GM21360 (cell line): ENCODE measurements at regions not wholly inside any gene's neighbourhood (a gene's known extent, or its start where the extent isn't known, plus 50 kb on each side); places are given as distances from the start of the nearest gene placed in this dataset.
"Not testable (repeated sequence)": the region's sequence is repeated elsewhere in the genome, so short reads cannot be mapped to it uniquely, and the experiment has no call there.

Source experiments
- ATAC-seq: cut with Tn5 transposase; IDR thresholded peaks from one replicate; pipeline ENCODE4 v1.9.1; 2021; ENCODE audit warnings: mild to moderate bottlenecking, moderate library complexity; ENCODE audit not compliant: unreplicated experiment

DNA sequence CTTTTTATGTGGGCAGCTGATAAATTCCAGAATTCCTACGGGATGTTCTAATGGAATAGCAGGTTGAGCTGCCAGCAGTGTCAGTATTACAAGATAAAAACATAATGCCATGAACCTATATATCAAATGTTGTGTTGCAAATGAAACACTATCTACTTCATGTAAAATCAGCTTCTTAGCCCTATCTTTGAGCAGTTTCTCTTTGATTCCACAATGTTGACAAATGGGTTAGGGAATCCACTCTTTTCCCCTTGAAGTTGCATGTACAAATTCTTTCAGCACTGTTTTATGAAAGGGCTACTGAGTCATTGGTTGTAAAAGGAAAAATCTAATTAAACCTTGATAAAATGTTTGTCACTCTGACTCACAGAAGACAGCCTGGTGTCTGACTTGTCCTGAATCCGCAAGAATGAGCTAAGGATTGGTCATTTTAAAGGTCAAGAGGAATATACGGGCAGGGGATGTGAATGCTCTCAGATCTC, 950.6 kb upstream of the NUDT12 start:
- no peak for ATAC-seq

DNA sequence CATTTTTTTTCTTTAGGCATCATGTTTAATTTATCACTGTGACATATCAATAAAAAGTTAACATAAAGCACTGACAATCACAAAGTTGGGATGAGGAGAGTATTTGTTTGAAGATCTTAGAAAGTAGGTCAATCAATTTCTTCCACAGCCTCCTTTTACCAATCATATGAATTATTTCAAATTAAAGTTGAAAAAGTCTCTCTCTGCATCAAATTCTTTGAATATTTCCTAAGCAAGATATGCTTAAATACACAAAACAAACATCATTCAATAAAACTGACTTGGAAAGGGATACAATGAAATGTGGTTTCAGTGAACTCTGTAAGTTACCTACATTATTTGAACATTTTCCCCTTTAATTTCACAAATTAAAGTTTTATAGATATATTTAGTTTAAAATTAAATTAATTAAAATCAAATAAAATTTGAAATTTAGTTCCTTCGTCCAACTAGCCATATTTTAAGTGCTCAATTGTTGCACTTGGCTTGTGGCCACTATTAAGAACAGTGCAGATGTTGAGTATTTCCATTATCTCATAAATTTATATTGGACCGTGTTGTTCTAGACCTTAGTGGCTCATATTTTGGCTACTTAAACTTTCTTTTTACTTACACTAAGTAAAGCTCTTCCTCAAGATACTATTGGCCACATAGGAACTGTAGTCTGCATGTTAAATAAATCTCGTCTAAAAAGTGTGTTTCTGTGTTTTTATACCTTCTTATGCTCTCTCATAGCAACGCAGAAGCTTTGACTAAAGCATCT, 949.7 kb upstream of the NUDT12 start:
- no peak for ATAC-seq

DNA sequence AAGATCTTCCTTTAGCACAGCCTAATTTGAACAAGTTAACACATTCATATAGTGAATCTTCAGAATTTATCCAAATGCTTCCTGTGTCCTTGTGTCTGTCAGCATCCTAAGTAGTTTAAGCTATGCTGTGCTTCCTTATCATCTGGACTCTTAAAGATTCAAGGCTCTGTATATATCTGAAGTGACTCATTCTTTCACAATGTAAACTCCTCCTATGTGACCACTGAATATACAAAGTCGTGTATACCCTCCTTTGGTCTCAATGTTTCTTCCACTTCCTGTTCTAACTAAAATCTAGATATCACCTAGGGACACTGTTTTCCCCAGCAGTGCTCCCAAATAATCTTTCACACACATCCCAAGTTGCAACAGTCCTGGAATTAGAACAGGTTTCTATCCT, 935.7 kb upstream of the NUDT12 start:
- no peak for ATAC-seq

DNA sequence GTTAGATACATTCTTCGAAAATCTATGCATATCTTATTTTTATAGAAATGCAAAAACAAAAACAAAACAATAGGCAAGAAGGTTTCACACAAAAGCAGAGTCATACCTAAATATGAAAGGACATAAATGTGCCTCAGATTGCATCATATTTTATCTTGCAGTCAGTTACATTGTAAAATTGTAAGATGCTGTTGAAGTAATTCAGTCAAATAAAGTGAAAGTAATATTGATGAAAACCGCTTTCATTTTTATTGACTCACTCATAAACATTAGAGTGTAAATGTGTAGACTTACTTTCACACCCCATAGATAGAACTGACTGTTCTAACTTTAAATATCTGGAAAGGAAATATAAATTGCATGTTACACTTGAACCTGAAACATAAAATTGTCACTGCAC, 931.5 kb upstream of the NUDT12 start:
- no peak for ATAC-seq

DNA sequence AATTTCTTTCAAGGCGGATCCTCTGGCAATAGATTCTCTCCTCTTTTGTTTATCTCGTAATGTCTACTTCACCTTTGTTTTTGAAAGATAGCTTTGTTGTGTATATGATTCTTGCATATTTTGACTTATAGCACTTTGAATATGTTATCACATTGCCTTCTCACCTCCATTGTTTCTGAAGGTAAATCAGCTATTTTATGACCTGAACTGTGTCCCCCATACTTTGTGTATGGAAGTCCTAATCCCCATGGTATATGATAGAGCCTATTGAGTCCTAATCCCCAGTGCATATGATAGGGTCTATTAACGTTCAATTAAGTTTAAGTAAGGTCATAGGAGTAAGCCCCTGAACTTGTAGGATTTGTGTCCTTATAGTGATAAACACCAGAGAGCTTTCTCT, 910.2 kb upstream of the NUDT12 start:
- ATAC-seq, result no peak

DNA sequence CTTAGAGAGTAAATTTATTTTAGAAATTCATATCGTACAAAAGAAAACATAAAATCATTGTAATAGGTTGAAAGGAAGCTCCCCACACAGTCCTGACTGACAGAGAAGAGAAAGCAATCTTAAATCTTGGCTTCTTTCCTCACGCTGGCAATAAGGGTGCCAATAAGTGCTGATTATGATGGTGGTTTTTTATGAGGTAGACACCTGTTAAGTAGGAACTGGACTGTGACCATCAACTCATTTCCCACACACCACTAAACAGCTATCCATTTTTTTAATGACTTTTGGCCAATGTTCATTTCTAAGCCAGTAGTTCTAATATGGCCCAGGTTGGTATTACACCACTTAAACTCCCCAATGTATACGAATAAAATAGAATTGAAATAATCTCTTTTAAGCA, 893.5 kb upstream of the NUDT12 start:
- no peak for ATAC-seq

DNA sequence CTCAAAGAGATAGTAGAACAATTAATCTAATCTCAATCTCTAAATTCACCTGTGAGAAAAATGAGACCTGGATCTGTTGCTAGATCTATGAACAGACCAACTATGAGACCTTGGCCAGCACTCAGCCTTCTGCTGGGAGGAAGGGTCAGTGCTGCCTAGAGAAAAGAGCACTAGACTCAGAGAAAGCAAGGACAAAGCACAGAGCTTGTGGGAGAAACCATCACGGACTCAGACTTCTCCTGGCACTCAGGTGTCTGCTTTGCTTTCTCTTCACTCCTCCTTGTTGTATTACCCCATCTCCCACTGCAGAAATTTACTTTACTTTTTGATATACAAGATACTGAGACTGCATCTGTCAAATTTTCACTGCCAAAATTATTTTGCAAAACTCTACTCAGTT, 890.0 kb upstream of the NUDT12 start:
- no peak for ATAC-seq

DNA sequence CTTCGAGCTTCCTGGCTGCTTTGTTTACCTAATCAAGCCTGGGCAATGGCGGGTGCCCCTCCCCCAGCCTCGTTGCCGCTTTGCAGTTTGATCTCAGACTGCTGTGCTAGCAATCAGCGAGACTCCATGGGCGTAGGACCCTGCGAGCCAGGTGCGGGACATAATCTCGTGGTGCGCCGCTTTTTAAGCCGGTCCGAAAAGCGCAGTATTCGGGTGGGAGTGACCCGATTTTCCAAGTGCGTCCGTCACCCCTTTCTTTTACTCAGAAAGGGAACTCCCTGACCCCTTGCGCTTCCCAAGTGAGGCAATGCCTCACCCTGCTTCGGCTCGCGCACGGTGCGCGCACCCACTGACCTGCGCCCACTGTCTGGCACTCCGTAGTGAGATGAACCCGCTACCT, 889.3 kb upstream of the NUDT12 start:
- not testable (repeated sequence) for ATAC-seq

DNA sequence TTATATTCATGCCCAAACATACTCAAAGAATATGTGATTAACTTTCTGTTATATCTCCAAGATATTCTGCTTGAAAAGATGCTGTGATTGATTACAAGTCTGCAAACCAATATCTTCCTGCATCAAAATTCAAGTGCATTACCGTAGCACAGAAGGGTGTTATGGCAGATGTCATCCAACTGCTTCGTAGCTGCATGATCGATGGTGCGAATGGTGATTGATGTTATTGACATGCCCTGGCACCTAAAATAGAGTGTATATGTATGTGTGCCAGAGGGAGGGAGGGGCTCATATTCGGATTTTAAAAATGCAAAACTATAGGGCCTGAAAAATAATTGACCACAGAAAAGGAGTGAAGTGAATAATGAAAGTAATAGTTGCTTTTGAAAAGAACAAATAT, 882.1 kb upstream of the NUDT12 start:
- ATAC-seq, result no peak

DNA sequence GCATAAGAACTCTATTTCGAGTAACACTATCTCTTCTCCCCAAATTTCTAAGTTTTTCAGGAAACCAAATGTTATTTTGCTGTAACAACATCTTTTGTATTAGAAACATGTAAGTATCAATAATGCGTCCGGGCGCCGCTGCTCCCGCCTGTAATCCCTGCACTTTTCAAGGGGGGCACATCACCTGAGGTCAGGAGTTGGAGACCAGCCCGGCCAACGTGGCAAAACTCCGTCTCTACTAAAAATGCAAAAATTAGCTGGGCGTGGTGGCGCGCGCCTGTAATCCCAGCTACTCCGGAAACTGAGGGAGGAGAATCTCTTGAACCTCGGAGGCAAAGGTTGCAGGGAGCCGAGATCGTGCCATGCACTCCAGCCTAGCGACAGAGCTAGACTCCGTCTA, 881.1 kb upstream of the NUDT12 start:
- ATAC-seq, result no peak

DNA sequence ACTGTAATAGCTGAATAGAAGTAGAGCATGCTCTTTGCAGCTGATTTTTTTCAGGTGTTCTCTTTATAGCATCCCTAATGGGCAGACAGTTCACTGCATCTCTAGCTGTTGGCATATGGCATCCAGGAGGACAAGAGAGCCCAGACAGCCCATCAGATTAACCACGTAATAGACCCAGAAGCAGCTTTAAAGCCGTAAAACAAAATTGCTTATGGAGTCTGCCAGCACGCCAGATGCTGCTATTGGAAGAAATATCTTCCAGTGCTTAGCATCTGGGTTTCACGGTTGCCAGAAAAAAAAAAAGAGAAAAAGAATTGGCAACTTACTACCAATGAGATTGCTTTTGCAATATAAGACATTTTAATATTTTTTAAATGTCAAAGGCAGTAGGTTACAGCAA, 869.4 kb upstream of the NUDT12 start:
- ATAC-seq, result no peak

DNA sequence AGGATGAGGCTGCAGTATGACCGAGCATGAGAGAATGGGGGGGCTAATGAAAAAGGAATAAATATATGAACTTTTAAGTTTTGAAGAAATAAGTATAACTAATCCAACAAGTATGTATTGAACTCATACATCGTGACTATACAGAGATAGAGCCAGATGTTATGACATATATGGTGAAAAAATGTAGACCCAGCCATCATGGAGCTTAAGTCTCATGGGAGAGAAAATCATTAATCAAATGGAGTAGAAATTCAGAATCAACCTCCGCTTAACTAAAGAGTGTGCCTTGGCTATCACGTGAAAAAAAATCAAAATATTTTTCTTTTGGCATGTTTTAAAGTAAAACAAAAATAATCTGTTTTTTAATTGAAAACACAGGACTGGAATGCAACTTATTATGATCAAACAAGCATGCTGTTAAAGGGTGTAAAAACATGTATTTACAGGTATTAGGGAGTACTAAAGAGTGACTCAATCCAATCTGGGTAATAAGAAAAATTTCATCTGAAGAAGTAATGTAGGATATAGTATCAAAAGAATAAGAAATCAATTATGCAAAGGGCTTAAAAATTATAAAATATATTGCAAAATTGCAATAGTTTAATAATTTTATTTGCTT, 868.5 kb upstream of the NUDT12 start:
- no peak for ATAC-seq

DNA sequence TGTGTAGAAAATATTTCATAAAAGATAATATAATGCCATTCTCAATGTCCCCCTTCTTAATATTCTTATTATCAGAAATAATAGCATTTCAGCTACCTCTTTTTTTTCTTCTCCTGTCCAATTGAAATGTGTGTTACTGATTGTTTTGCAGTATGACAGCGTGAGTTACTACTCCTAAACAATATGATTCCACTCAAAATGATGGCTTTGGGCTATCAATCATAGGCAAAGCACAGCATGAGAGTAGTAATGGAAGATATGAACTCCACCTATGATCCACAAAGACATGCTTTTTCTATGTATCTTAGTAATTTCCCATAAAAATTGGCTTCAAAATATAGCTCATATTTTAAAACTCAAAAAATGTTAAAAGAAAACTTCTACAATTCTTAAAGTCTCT, 867.3 kb upstream of the NUDT12 start:
- ATAC-seq, result no peak

DNA sequence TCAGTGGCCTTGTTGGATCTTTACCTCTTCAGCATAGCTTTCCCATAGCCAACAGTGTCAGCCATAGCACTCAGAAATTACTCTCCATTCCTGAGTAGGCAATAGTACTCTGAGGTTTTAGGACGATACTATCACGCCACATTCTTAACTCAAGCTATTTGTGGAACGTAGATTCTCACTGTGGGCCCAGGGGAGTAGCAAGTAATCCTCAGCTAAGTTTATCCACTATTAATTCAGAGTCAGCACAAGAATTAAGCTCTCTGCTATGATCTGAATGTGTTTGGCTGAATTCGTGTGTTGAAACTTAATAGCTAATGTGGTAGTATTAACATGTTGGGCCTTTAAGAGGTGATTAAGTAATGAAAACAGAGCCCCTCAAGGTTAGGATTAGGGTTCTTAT, 858.8 kb upstream of the NUDT12 start:
- ATAC-seq, result no peak

DNA sequence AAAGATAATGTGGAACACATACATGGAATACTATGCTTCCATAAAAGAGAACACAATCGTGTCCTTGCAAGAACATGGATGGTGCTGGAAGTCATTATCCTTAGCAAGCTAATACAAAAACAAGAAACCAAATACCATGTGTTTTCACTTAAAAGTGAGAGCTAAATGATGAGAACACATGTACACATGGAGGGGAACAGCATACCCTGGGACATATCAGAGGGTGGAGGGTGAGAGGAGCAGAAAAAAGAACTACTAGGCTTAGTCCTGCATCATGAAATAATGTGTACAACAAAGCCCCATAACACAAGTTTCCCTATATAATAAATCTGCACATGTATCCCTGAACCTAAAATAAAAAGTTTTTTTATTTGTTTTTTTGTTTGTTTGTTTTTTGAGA, 855.5 kb upstream of the NUDT12 start:
- ATAC-seq, result no peak

DNA sequence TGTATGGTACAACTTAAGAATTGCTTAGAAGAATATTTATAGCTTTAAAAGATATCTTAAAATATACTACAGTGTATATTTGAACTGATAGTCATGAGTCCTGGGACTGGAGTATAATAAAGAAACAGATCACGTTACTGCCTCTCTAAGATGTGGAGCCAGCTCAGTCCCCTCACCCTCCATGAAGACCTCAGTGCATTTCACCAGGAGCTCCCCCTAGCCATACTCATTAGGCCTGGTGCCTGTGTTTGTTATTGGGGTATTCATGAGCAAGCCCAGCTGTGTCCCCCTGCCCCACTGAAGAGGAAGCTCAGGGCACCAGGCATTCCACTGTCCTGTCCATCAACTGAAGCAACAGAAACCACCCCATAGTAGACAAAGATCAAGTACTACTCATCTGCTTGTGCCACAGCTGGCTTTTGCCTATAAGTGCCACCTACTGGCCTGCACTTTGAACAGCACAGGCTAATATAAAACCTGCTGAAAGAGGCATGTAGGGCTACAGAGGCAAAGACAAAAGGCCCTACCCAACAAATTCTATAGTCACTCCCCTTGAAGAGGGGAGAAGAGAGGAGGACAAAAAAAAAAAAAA, 850.2 kb upstream of the NUDT12 start:
- ATAC-seq, result peak; percentile 94

DNA sequence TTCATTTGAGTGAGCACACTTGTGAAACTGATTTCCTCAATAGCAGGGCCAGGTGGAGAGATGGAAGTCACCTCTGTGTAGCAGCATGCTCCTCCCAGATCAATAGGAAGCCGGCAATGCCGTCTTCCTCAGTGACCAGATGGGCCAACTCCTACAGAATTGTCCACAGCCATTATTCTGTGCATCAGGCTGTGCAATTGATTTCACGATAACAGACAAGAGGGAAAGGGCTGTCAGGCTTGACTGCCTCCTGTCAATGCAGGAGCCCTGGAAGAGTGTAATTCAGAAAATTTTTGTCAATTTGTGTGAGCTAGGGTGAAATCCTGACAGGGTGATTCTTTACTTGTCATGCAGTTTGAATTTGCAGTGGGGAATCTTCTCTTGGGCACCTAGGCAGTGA, 838.4 kb upstream of the NUDT12 start:
- ATAC-seq, result no peak

DNA sequence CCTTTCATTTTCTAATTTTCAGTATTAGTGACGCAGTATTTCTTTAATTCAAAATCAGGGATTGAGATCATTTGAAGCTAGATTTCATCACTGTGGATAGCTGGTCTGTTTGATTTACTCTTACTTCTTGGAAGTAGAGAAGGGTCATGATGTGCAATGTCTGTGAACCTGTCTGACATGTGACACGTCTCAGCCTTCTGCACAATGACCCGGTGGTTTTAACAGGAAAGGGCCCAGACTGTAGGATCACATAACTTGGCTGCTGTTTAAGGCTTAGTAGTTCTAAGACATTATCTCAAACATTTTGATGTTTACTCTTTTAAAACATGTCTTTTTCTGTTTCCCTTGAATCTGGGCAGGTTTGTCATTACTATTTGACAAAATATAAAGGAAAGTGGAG, 823.3 kb upstream of the NUDT12 start:
- no peak for ATAC-seq

DNA sequence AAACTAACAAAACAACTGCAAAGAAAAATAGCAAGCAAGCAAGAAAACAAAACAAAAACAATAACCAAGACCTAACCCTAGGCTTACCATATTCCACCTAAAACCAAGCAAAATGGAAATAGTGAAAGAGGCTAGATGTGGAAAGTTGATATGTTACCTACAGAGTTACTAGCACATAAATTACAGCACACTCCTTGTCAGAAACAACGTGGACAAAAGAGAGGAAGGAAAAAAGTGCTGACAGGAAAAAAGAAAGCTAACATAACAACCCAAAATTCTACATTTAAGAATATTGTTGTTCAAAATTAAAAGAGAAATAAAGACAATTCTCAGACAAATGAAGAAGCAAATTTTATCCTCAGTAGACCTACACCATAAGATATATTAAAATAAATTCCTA, 812.8 kb upstream of the NUDT12 start:
- no peak for ATAC-seq

DNA sequence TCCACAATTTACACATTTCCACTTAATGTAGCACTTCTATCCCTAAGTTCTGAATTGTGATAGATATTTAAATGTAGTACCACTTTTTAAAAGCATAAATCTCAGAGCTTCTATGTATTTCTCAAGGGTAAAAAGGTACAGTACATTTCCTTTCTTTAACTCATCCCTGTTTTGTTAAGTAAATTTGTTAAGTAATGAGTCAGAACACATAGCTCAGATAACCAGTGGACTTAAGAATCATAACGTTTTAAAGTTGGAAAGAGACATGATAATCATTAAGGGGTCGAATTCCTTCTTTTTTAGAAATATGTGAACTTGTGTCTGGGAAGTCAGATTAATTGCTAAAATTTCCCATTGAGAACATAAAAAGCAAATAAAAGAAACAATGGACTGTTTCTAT, 810.2 kb upstream of the NUDT12 start:
- no peak for ATAC-seq

DNA sequence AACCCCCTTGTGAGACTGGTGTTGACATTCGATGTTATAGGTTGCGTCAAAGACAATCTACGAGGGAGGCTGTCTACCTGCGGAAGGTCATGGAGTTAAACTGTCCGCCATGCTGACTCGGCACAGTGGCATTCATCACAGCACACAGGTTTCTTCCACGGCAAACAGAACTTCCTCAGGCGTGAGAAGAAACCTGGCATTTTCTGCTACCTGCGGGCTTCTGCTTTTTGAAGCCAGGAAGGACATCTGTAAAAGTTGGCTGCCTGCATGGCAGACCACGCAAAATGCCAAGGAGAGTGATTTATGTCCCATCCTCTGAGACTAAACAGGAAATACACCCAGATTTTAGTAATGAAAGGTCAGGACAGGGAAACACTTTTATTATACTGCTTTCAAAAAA, 809.8 kb upstream of the NUDT12 start:
- ATAC-seq, result no peak

DNA sequence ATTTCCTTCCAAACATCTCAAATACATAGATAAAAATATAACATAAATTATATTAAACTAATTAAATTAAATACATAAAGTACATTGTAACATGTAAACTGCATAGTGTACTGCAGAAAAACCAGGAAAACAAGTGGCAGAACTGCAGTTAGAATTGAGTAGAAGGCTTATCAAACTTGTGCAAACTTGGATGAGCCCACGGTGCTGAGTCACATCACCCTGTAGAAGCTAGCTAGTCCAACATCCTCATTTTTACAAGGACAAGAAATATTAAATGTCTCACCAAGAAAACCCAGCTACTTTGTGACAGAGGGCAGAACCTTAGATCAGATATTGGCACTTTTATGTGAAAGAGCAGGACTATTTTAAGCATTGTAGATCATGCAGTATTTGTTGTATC, 807.9 kb upstream of the NUDT12 start:
- no peak for ATAC-seq
